GM18511 (cell line): ENCODE measurements at regions not wholly inside any gene's neighbourhood (a gene's known extent, or its start where the extent isn't known, plus 50 kb on each side); places are given as distances from the start of the nearest gene placed in this dataset.
"Not testable (repeated sequence)": the region's sequence is repeated elsewhere in the genome, so short reads cannot be mapped to it uniquely, and the experiment has no call there.

Experiments used
- ATAC-seq: cut with Tn5 transposase; IDR thresholded peaks from one replicate; pipeline ENCODE4 v1.9.1; 2021; ENCODE audit warnings: mild to moderate bottlenecking, moderate library complexity; ENCODE audit not compliant: unreplicated experiment

- no peak for ATAC-seq
These were observed 446.7 kb upstream of the TMEM132C start for GRCh38 chr12:127820271-127820670.

GRCh38 chr12:127820846-127821245 is 446.1 kb upstream of the TMEM132C start:
- no peak for ATAC-seq

- no peak for ATAC-seq
These were observed 444.1 kb upstream of the TMEM132C start for GRCh38 chr12:127822809-127823411.

- no peak for ATAC-seq
These were observed 443.2 kb upstream of the TMEM132C start for GRCh38 chr12:127823801-127824200.

GRCh38 chr12:127829281-127830064 is 437.5 kb upstream of the TMEM132C start:
- ATAC-seq: no peak

GRCh38 chr12:127830065-127830460 is 436.9 kb upstream of the TMEM132C start:
- no peak for ATAC-seq

GRCh38 chr12:127830730-127831129 is 436.2 kb upstream of the TMEM132C start:
- no peak for ATAC-seq

- ATAC-seq: no peak
These were observed 434.8 kb upstream of the TMEM132C start for GRCh38 chr12:127832172-127832571.

- not testable (repeated sequence) for ATAC-seq
These were observed 430.2 kb upstream of the TMEM132C start for GRCh38 chr12:127836802-127837201.

GRCh38 chr12:127857661-127858060 is 409.3 kb upstream of the TMEM132C start:
- no peak for ATAC-seq

- ATAC-seq: no peak
These were observed 406.4 kb upstream of the TMEM132C start for GRCh38 chr12:127860536-127860935.

GRCh38 chr12:127861406-127861805 is 405.6 kb upstream of the TMEM132C start:
- ATAC-seq: no peak

GRCh38 chr12:127873306-127873705 is 393.7 kb upstream of the TMEM132C start:
- ATAC-seq: no peak

- no peak for ATAC-seq
These were observed 385.4 kb upstream of the TMEM132C start for GRCh38 chr12:127881371-127882140.

GRCh38 chr12:127883013-127883412 is 384.0 kb upstream of the TMEM132C start:
- no peak for ATAC-seq

GRCh38 chr12:127885954-127886750 is 380.8 kb upstream of the TMEM132C start:
- ATAC-seq: no peak

GRCh38 chr12:127886827-127887226 is 380.1 kb upstream of the TMEM132C start:
- no peak for ATAC-seq

- ATAC-seq: no peak
These were observed 377.8 kb upstream of the TMEM132C start for GRCh38 chr12:127888943-127889719.

- no peak for ATAC-seq
These were observed 372.9 kb upstream of the TMEM132C start for GRCh38 chr12:127893895-127894609.

- ATAC-seq: no peak
These were observed 370.3 kb upstream of the TMEM132C start for GRCh38 chr12:127896661-127897060.
